ENCODE measurements at regions not wholly inside any gene's neighbourhood (a gene's known extent, or its start where the extent isn't known, plus 50 kb on each side); places are given as distances from the start of the nearest gene placed in this dataset.

GRCh38 chrX:37955273-37955672 lies 51.1 kb upstream of the SYTL5 start:
- no peaks in the 10 kb centered on the region for H3K79me2 ChIP-seq (ENCODE audit: control insufficient read depth, low read length)
- TF ChIP-seq EZH2phosphoT487 (IDR thresholded peaks at IDR 0.05; ENCODE audit: borderline replicate concordance, low read length) (no peak), CTCF (IDR thresholded peaks at IDR 0.05; ENCODE audit: low read depth, low read length, poor library complexity, severe bottlenecking) (no peak)
- no peaks in the 10 kb centered on the region for H3K27me3 ChIP-seq (ENCODE audit: control insufficient read depth, low read length)
- H4K20me1 ChIP-seq (ENCODE audit: control insufficient read depth, insufficient read depth, low read depth, low read length) = no peaks in the 10 kb centered on the region
- no peaks in the 10 kb centered on the region for H3K9me3 ChIP-seq (ENCODE audit: control insufficient read depth, insufficient read depth, low read length)
- no peaks in the 10 kb centered on the region for H3K4me1 ChIP-seq (ENCODE audit: control insufficient read depth, low read length)
- no peak overlapping the region for H3K4me2 ChIP-seq (ENCODE audit: low read length)
- no peak overlapping the region for H3K27ac ChIP-seq (ENCODE audit: low read depth, low read length)
- no peaks in the 10 kb centered on the region for H3K9me2 ChIP-seq (replicated peaks; ENCODE audit: control insufficient read depth, low read length)
- H3F3A ChIP-seq (ENCODE audit: control insufficient read depth, insufficient read depth) = no peaks in the 10 kb centered on the region
- H3K4me3 ChIP-seq (ENCODE audit: low read length) = no peak overlapping the region
- no peaks in the 10 kb centered on the region for H3K36me3 ChIP-seq (ENCODE audit: control insufficient read depth, low read length)

- no peak overlapping the region for H3K27ac ChIP-seq (ENCODE audit: low read depth, low read length)
- TF ChIP-seq EZH2phosphoT487 (IDR thresholded peaks at IDR 0.05; ENCODE audit: borderline replicate concordance, low read length) (no peak), CTCF (IDR thresholded peaks at IDR 0.05; ENCODE audit: low read depth, low read length, poor library complexity, severe bottlenecking) (no peak)
- no peaks in the 10 kb centered on the region for H3K36me3 ChIP-seq (ENCODE audit: control insufficient read depth, low read length)
- no peaks in the 10 kb centered on the region for H3F3A ChIP-seq (ENCODE audit: control insufficient read depth, insufficient read depth)
- no peaks in the 10 kb centered on the region for H3K9me2 ChIP-seq (replicated peaks; ENCODE audit: control insufficient read depth, low read length)
- no peaks in the 10 kb centered on the region for H3K4me1 ChIP-seq (ENCODE audit: control insufficient read depth, low read length)
- H3K4me2 ChIP-seq (ENCODE audit: low read length) = no peak overlapping the region
- no peak overlapping the region for H3K4me3 ChIP-seq (ENCODE audit: low read length)
- no peaks in the 10 kb centered on the region for H4K20me1 ChIP-seq (ENCODE audit: control insufficient read depth, insufficient read depth, low read depth, low read length)
- H3K79me2 ChIP-seq (ENCODE audit: control insufficient read depth, low read length) = no peaks in the 10 kb centered on the region
- H3K27me3 ChIP-seq (ENCODE audit: control insufficient read depth, low read length) = no peaks in the 10 kb centered on the region
- no peaks in the 10 kb centered on the region for H3K9me3 ChIP-seq (ENCODE audit: control insufficient read depth, insufficient read depth, low read length)
These were observed 50.1 kb upstream of the SYTL5 start for GRCh38 chrX:37956223-37956622.
